ENCODE measurements at regions not wholly inside any gene's neighbourhood (a gene's known extent, or its start where the extent isn't known, plus 50 kb on each side); places are given as distances from the start of the nearest gene placed in this dataset.

DNA sequence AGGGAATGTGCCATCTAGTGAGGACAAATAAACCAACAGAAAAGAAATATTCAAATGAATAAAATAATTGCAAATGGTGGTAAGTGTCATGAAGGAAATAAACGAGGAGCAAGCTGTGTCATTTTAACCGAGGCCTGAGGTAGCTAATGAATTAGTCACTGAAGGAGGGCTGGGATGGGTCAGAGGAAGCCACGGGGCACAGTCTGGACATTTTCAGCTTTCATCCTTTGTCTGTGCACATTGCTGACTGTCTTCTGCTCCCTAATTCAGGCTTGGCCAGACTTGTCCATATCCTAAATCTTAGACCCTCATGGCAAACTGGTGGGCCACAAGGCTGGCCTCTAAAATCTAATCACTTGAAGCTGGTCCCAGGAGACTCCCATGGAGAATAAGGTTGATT is 138.4 kb downstream of the RHOU start:
- WGBS (ENCODE audit: low lambda C conversion rate, missing lambda C conversion rate), result 68% methylated on average over 3 of the region's 3 CpGs
- H3K27ac ChIP-seq, result no peak overlapping the region
- no peak for DNase-seq (ENCODE audit: low spot score)
- no peaks in the 10 kb centered on the region for H4K20me1 ChIP-seq (ENCODE audit: insufficient read depth, poor library complexity, severe bottlenecking)
- H3K9me3 ChIP-seq (ENCODE audit: low read depth), result no peaks in the 10 kb centered on the region
- H3K4me3 ChIP-seq, result no peak overlapping the region
- H3K36me3 ChIP-seq (replicated peaks; ENCODE audit: insufficient read depth, low read depth), result no peaks in the 10 kb centered on the region
- no peak for TF ChIP-seq EZH2phosphoT487 (IDR thresholded peaks at IDR 0.05; ENCODE audit: low read depth, severe bottlenecking, unreplicated experiment)
- no peak for TF ChIP-seq EZH2 (IDR thresholded peaks at IDR 0.05; ENCODE audit: borderline replicate concordance)
- TF ChIP-seq, protein P1, sequence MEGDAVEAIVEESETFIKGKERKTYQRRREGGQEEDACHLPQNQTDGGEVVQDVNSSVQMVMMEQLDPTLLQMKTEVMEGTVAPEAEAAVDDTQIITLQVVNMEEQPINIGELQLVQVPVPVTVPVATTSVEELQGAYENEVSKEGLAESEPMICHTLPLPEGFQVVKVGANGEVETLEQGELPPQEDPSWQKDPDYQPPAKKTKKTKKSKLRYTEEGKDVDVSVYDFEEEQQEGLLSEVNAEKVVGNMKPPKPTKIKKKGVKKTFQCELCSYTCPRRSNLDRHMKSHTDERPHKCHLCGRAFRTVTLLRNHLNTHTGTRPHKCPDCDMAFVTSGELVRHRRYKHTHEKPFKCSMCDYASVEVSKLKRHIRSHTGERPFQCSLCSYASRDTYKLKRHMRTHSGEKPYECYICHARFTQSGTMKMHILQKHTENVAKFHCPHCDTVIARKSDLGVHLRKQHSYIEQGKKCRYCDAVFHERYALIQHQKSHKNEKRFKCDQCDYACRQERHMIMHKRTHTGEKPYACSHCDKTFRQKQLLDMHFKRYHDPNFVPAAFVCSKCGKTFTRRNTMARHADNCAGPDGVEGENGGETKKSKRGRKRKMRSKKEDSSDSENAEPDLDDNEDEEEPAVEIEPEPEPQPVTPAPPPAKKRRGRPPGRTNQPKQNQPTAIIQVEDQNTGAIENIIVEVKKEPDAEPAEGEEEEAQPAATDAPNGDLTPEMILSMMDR (IDR thresholded peaks at IDR 0.05; ENCODE audit: poor library complexity), result no peak
- peaks cover 22% of the 10 kb centered on the region for H3K4me1 ChIP-seq (ENCODE audit: insufficient read depth)
- H3K79me2 ChIP-seq, result no peaks in the 10 kb centered on the region
- H3K4me2 ChIP-seq, result no peak overlapping the region
- no peaks in the 10 kb centered on the region for H3K27me3 ChIP-seq
- no peak overlapping the region for H2AFZ ChIP-seq
- H3K9me2 ChIP-seq (replicated peaks; ENCODE audit: insufficient read depth), result no peaks in the 10 kb centered on the region

DNA sequence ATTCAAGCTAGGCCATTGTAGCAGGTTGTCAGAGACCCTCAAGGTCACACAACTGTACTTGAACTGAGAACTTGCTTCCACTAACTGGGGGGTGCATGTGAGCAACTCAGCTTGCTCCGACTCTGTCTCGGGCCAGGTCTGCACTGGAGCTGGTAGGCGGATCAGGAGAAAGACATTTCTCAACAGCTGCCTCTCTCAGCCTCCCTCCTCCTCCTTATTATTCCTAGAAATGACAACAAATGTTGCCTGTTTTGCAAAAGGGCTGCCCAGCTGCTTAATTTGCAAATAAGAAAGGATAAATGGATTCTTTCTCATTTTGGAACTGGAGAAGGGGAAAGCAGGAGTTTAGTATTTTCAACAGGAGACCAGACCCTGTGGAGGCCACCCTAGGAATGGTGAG is 140.5 kb downstream of the RHOU start:
- no peaks in the 10 kb centered on the region for H3K9me2 ChIP-seq (replicated peaks; ENCODE audit: insufficient read depth)
- H3K4me3 ChIP-seq, result no peak overlapping the region
- no peak overlapping the region for H2AFZ ChIP-seq
- H3K79me2 ChIP-seq, result no peaks in the 10 kb centered on the region
- TF ChIP-seq, protein P1 (IDR thresholded peaks at IDR 0.05; ENCODE audit: poor library complexity), result no peak
- TF ChIP-seq EZH2phosphoT487 (IDR thresholded peaks at IDR 0.05; ENCODE audit: low read depth, severe bottlenecking, unreplicated experiment), result no peak
- TF ChIP-seq EZH2 (IDR thresholded peaks at IDR 0.05; ENCODE audit: borderline replicate concordance), result no peak
- H3K36me3 ChIP-seq (replicated peaks; ENCODE audit: insufficient read depth, low read depth), result no peaks in the 10 kb centered on the region
- DNase-seq (ENCODE audit: low spot score), result no peak
- no peak overlapping the region for H3K27ac ChIP-seq
- no peaks in the 10 kb centered on the region for H3K9me3 ChIP-seq (ENCODE audit: low read depth)
- no peak overlapping the region for H3K4me2 ChIP-seq
- no peaks in the 10 kb centered on the region for H3K27me3 ChIP-seq
- no peaks in the 10 kb centered on the region for H4K20me1 ChIP-seq (ENCODE audit: insufficient read depth, poor library complexity, severe bottlenecking)
- peaks cover 19% of the 10 kb centered on the region for H3K4me1 ChIP-seq (ENCODE audit: insufficient read depth)
- WGBS (ENCODE audit: low lambda C conversion rate, missing lambda C conversion rate), result 87% methylated on average over 3 of the region's 3 CpGs

DNA sequence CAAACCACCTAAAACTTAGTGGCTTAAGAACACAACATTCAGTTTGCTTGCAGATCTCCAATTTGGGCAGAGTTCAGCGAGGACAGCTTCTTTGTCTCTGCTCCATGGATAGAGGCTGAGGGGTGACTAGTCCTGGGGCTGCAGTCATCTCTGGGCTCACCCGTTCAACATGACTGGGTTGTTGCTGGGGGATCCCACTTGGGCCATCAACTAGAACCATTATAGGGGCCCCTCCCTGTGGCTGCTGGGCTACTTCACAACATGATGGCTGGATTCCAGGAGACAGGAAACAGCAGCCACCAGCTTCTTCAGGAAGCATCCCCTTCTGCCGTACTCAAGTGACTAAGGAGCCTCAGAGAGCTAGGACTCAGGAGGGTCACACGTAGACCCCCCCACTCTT is 140.9 kb downstream of the RHOU start:
- WGBS (ENCODE audit: low lambda C conversion rate, missing lambda C conversion rate), result 90% methylated on average over 4 of the region's 4 CpGs
- Histone ChIP-seq H3K9me2 (replicated peaks; ENCODE audit: insufficient read depth) (no peaks in the 10 kb centered on the region), H2AFZ (no peak overlapping the region), H4K20me1 (ENCODE audit: insufficient read depth, poor library complexity, severe bottlenecking) (no peaks in the 10 kb centered on the region), H3K27ac (no peak overlapping the region), H3K79me2 (no peaks in the 10 kb centered on the region), H3K36me3 (replicated peaks; ENCODE audit: insufficient read depth, low read depth) (no peaks in the 10 kb centered on the region), H3K9me3 (ENCODE audit: low read depth) (no peaks in the 10 kb centered on the region), H3K4me1 (ENCODE audit: insufficient read depth) (peaks cover 14% of the 10 kb centered on the region), H3K4me3 (no peak overlapping the region), H3K4me2 (no peak overlapping the region), H3K27me3 (no peaks in the 10 kb centered on the region)
- no peak for DNase-seq (ENCODE audit: low spot score)
- TF ChIP-seq, protein P1 (IDR thresholded peaks at IDR 0.05; ENCODE audit: poor library complexity), result no peak
- TF ChIP-seq EZH2phosphoT487 (IDR thresholded peaks at IDR 0.05; ENCODE audit: low read depth, severe bottlenecking, unreplicated experiment), result no peak
- TF ChIP-seq EZH2 (IDR thresholded peaks at IDR 0.05; ENCODE audit: borderline replicate concordance), result no peak

DNA sequence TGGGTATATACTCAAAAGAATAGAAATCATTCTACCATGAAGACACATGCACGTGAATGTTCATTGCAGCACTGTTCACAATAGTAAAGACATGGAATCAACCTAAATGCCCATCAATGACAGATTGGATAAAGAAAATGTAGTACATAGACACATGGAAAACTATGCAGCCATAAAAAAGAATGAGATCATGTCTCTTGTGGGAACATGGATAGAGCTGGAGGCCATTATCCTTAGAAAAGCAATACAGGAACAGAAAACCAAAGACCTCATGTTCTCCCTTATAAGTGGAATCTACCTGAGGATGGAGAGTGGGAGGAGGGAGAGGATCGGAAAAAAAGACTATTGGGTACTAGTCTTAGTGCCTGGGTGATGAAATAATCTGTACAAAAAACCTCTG is 143.9 kb downstream of the RHOU start:
- no peaks in the 10 kb centered on the region for H3K36me3 ChIP-seq (replicated peaks; ENCODE audit: insufficient read depth, low read depth)
- no peak overlapping the region for H3K4me3 ChIP-seq
- TF ChIP-seq, protein P1 (IDR thresholded peaks at IDR 0.05; ENCODE audit: poor library complexity), result no peak
- TF ChIP-seq EZH2 (IDR thresholded peaks at IDR 0.05; ENCODE audit: borderline replicate concordance), result no peak
- TF ChIP-seq EZH2phosphoT487 (IDR thresholded peaks at IDR 0.05; ENCODE audit: low read depth, severe bottlenecking, unreplicated experiment), result no peak
- no peak for DNase-seq (ENCODE audit: low spot score)
- no peak overlapping the region for H3K27ac ChIP-seq
- WGBS (ENCODE audit: low lambda C conversion rate, missing lambda C conversion rate), result 96% methylated on average over 2 of the region's 2 CpGs
- no peak overlapping the region for H2AFZ ChIP-seq
- H3K9me2 ChIP-seq (replicated peaks; ENCODE audit: insufficient read depth), result no peaks in the 10 kb centered on the region
- H4K20me1 ChIP-seq (ENCODE audit: insufficient read depth, poor library complexity, severe bottlenecking), result no peaks in the 10 kb centered on the region
- no peak overlapping the region for H3K4me2 ChIP-seq
- H3K9me3 ChIP-seq (ENCODE audit: low read depth), result no peaks in the 10 kb centered on the region
- H3K4me1 ChIP-seq (ENCODE audit: insufficient read depth), result peaks cover 9% of the 10 kb centered on the region
- no peaks in the 10 kb centered on the region for H3K27me3 ChIP-seq
- H3K79me2 ChIP-seq, result no peaks in the 10 kb centered on the region

Data from hepatocyte (in vitro differentiated cells).